VCaP (cell line): ENCODE measurements at regions not wholly inside any gene's neighbourhood (a gene's known extent, or its start where the extent isn't known, plus 50 kb on each side); places are given as distances from the start of the nearest gene placed in this dataset.
"Not testable (repeated sequence)": the region's sequence is repeated elsewhere in the genome, so short reads cannot be mapped to it uniquely, and the experiment has no call there.

Experiments used
- H3K27ac ChIP-seq: fragments of 450-650 bp; 2 replicates; pipeline ENCODE4 v1.5.1; 2017
- TF ChIP-seq, protein P1 (sequence below): fragments of 450-650 bp; conservative IDR thresholded peaks from 2 replicates; pipeline ENCODE4 v1.5.1; 2017; ENCODE audit warnings: mild to moderate bottlenecking, moderate library complexity

DNA sequence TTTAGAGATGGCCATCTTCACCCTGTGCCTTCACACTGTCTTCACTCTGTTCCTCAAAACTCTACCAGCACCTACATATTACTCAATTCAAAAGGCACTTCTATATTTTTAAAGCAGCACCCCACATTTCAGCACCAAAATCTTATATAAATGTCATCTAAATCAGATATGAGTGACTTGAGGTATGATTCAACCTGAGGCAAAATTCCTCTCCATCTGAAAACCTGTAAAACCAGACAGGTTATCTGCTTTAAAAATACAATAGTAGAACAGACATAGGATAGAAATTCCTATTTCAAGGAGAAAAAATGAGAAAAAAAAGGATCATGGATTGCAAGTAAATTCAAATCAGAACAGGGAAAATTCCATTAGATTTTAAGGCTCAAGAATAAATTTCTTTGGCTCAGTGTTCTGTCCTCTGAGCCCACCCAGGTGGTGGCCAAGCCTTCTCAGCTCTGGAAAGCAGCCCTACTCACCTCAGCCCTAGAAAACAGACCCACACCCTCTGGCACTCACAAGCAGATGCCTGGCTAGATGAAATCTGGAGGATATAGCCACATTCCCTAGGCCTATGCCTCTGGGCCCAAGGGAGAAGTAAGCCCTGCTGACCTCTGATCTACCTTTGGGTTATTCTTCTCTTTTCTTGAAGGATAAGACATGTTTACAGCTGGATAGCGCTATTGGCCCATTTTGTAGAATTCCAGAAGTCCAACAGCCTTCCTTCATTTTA is 211.1 kb upstream of the XIST start:
- TF ChIP-seq, protein P1, sequence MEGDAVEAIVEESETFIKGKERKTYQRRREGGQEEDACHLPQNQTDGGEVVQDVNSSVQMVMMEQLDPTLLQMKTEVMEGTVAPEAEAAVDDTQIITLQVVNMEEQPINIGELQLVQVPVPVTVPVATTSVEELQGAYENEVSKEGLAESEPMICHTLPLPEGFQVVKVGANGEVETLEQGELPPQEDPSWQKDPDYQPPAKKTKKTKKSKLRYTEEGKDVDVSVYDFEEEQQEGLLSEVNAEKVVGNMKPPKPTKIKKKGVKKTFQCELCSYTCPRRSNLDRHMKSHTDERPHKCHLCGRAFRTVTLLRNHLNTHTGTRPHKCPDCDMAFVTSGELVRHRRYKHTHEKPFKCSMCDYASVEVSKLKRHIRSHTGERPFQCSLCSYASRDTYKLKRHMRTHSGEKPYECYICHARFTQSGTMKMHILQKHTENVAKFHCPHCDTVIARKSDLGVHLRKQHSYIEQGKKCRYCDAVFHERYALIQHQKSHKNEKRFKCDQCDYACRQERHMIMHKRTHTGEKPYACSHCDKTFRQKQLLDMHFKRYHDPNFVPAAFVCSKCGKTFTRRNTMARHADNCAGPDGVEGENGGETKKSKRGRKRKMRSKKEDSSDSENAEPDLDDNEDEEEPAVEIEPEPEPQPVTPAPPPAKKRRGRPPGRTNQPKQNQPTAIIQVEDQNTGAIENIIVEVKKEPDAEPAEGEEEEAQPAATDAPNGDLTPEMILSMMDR, result no peak
- no peak overlapping the region for H3K27ac ChIP-seq

GRCh38 chrX:74061879-74062278 is 209.4 kb upstream of the XIST start:
- TF ChIP-seq, protein P1, result no peak

GRCh38 chrX:74049126-74049525 is 196.6 kb upstream of the XIST start:
- TF ChIP-seq, protein P1, result no peak
- no peak overlapping the region for H3K27ac ChIP-seq

More at GRCh38 chrX:74061879-74062278, 209.4 kb upstream of the XIST start:
- H3K27ac ChIP-seq, result no peak overlapping the region

- not testable (repeated sequence) for H3K27ac ChIP-seq
Observed at GRCh38 chrX:74034066-74034465, 181.6 kb upstream of the XIST start.

- H3K27ac ChIP-seq, result not testable (repeated sequence)
Observed at GRCh38 chrX:74031527-74031926, 179.0 kb upstream of the XIST start.

GRCh38 chrX:74030766-74031165 is 178.3 kb upstream of the XIST start:
- H3K27ac ChIP-seq, result not testable (repeated sequence)

DNA sequence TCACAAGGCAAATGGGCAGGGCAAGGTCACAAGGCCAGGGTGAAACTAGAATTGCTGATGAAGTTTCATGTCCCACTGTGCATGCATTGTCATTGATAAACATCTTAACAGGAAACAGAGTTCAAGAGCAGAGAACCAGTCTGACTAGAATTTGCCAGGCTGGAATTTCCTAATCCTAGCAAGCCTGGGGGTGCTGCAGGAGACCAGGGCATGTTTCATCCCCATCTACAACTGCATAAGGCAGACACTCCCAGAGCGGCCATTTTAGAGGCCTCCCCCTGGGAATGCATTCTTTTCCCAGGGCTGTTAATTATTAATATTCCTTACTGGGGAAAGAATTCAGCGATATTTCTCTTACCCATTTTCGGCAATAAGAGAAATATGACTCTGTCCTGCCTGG is 172.6 kb upstream of the XIST start:
- H3K27ac ChIP-seq, result not testable (repeated sequence)

DNA sequence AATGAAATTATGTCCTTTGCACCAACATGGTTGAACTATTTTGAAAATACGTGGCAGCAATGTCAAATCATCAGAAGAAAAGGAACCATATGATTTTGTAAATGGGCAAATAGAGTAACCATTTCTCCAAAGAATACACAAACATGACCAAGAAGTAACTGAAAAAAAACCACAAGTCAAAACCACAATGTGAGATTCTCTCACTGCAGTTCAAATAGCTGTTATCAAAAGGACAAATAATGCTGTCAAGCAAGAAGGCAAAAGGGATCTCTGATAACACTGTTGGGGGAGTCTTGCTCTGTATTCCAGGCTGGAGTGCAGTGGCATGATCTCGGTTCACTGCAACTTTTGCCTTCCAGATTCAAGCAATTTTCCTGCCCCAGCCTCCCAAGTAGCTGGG is 170.7 kb upstream of the XIST start:
- H3K27ac ChIP-seq, result no peak overlapping the region
- TF ChIP-seq, protein P1, result no peak

GRCh38 chrX:74018253-74018652 is 165.7 kb upstream of the XIST start:
- TF ChIP-seq, protein P1, result no peak
- H3K27ac ChIP-seq, result no peak overlapping the region

- TF ChIP-seq, protein P1, result peak; percentile 85
- no peak overlapping the region for H3K27ac ChIP-seq
Observed at GRCh38 chrX:74015379-74016019, 163.0 kb upstream of the XIST start.
